Fibroblast of pulmonary artery (primary cell): ENCODE measurements at regions not wholly inside any gene's neighbourhood (a gene's known extent, or its start where the extent isn't known, plus 50 kb on each side); places are given as distances from the start of the nearest gene placed in this dataset.
"Not testable (repeated sequence)": the region's sequence is repeated elsewhere in the genome, so short reads cannot be mapped to it uniquely, and the experiment has no call there.

Experiments
- DNase-seq: peaks from one replicate; pipeline ENCODE4 v3.0.0-alpha.2; 2010; ENCODE audit warnings: low read depth
- H3K4me3 ChIP-seq: replicated peaks from 2 replicates; pipeline ENCODE4 v1.5.1; 2011; ENCODE audit warnings: low read depth, mild to moderate bottlenecking, control low read depth, low read length, moderate library complexity
- CTCF ChIP-seq: IDR thresholded peaks from 2 replicates; pipeline ENCODE4 v1.5.1; 2011; ENCODE audit warnings: mild to moderate bottlenecking, control low read depth, low read length, inconsistent platforms; ENCODE audit errors: missing control alignments

GRCh38 chr4:104015680-104016079, 295.9 kb upstream of the TACR3 start:
- no peak for TF ChIP-seq CTCF
- no peak overlapping the region for H3K4me3 ChIP-seq
- peak; percentile 2 for DNase-seq

DNA sequence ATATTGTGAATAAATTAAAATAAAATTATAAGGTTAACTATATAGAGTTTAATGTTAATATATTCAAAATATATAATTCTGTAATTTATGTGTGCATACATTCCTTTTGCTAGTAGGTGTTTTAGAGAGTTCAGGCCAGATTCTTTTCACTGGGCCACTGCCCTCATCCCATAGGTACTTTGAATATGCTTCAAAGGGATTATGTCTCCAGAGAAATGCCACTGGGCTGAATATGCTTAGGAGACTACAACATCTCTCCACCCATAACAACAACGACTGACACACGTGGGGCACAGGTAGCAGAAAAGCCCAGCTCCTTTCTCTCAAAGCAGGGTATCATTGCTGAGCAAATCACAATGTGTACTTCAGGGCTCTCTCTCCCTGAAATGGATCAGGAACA, 290.9 kb upstream of the TACR3 start:
- no peak for DNase-seq
- no peak overlapping the region for H3K4me3 ChIP-seq
- TF ChIP-seq CTCF = no peak

- H3K4me3 ChIP-seq, DNase-seq: not testable (repeated sequence)
Measured at GRCh38 chr4:104002318-104002717, 282.5 kb upstream of the TACR3 start.

DNA sequence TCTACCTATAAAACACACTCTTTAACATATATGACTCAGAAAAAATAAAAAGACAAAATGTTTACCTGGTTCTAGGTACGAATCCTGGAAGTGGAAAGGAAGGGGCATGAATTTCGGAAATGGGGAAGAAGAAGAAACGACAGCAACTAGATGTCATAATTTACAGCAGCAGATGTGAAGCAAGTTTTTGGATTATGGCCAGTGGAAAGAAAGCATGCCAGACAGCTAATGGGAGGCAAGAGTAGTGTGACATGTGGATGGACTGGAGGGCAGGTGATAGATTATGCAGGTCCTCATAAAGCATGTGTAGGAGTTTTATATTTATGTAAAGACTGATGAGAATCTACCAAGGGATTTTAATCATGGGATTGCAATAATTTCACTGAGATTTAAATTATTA, 279.0 kb upstream of the TACR3 start:
- no peak overlapping the region for H3K4me3 ChIP-seq
- no peak for DNase-seq
- no peak for TF ChIP-seq CTCF

DNA sequence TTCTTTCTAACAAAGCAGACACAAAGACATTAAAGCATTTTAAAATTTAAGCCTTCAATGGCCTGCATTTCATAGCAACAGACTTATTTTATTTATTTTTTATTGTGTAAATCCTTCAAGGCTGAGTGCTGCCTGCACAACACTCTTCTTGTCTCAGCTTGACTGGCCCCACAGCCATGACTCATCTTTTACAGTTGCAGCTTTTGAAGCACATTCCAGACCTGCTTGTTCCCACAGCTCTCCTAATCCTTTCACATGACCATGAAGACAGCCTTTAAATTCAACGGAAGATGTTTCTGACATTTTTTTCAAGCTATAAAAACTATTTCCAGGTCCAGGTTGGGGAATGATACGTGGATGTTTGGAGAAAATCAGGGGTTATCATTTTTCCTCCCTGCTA, 276.9 kb upstream of the TACR3 start:
- DNase-seq = peak; percentile 72
- no peak for TF ChIP-seq CTCF
- H3K4me3 ChIP-seq = no peak overlapping the region

DNA sequence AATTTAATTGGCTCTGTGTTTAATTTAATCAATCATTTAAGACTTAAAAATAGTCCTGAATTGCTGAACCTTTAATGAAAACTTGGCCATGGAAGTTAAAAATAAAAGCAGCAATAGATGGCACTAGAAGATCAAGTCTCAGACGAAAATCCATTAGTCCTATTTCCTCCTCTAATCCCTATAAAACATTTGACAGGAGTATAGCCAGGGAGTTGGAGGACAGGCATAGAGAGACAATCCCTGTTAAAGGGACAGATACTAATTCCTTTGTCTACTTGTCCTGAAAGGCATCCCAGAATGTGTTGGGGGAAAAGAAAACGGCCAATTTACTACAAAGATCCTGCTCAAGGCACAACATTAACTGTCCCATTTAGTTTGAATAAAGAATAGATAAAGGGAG, 276.3 kb upstream of the TACR3 start:
- H3K4me3 ChIP-seq = no peak overlapping the region
- TF ChIP-seq CTCF = no peak
- peak; percentile 11 for DNase-seq

DNA sequence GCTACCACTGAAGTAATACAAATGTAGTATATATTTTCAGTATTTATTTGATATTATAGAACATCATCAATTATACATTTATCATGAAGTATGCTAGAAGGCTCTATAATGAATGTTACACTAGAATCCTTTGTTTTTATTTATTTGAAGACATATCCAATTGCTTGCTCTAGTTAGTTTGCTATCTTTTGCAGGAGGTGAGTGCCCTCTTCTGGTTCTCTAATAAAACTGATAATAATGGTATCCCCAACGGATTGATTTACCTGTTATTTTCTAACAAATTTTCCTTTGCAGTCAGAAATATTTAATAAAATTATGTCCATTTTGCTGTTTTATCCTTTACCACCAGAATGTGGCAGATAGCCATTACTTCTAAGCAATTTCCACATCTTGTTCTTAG, 274.3 kb upstream of the TACR3 start:
- no peak overlapping the region for H3K4me3 ChIP-seq
- TF ChIP-seq CTCF = no peak
- DNase-seq = no peak

DNA sequence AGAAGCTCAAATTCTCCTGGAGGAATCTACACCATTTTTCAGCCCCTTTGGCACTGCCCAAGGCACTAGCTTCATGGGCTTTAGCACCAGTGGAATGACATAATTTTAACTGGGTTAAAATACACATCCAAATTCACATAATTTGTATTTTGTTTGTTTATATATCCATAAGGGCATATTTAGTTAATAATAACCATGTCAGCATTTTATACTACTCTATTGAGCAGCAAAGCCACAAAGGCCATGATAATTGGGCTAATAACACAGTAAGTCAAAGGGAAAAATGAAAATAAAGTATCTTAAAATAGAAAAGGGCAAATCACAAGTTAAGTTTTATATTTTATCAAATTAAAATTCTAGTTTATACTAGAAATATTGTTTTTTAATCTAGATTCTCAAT, 262.7 kb upstream of the TACR3 start:
- TF ChIP-seq CTCF = no peak

More for the DNA sequence above, 262.7 kb upstream of the TACR3 start:
- DNase-seq = no peak
- no peak overlapping the region for H3K4me3 ChIP-seq
